CD4-positive, alpha-beta T cell treated with Interleukin-12 subunit alpha and Interleukin-12 subunit beta, for 1 hour (primary cell): ENCODE measurements at regions not wholly inside any gene's neighbourhood (a gene's known extent, or its start where the extent isn't known, plus 50 kb on each side); places are given as distances from the start of the nearest gene placed in this dataset.
"Not testable (repeated sequence)": the region's sequence is repeated elsewhere in the genome, so short reads cannot be mapped to it uniquely, and the experiment has no call there.

Experiments
- DNase-seq: peaks from one replicate; pipeline ENCODE4 v3.0.0-alpha.2; 2020

DNA sequence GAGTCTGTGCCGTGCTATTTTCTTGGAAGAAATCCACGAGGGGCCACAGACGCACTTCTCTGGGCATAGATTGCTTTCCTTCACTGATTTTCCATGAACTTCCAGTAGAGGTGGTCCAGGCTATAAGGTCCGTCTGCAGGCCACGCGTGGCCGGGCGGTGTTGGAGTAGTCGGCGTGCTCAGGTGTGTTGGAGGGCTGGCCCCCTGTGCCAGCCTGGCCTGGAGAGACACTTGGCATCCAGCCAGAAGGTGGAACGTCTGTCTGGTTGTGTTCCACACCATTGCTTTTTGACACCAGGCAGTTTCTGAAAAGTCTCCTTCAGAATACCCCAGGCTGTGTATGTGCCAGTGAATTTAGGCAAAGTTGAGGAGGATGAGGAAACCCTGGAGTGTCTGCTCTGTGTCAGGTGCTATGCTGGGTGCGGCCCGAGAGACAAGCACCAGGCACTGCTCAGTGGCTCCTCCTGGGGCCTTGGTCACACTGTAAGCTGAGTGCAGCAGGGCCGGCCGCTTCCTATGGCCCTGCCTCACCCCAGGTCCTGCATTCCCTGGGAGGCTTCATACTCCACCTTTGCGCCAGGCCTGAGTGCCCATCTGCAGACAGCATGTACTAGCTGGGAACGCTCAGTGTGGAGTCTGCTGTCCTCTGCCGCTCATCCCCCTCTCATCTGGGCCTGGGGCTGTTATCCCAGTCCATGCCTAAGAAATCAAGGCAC lies 52.1 kb upstream of the TAMM41 start:
- no peak for DNase-seq

DNA sequence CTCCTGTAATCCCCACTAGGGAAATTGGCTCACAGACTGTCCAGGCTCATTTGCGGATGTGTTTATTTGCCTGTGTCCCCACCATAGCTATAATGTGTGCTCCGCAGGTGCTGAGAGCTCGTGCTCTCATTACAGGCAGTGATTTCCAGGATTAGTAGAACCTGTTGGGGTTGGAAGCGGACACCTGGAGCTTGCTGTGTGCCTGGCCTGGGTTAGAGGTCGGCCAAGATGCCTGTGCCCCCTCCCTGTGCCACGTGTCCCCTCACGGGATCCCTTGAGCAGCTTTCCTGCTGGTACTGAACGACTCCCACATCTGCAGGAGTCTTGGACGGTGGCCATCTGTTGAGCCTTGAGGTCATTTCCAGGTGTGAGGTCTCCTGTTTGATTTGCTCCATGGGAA lies 52.7 kb upstream of the TAMM41 start:
- DNase-seq: not testable (repeated sequence)

GRCh38 chr3:11899826-11900225 lies 53.1 kb upstream of the TAMM41 start:
- no peak for DNase-seq

GRCh38 chr3:11900824-11901223 lies 54.1 kb upstream of the TAMM41 start:
- DNase-seq: no peak

- no peak for DNase-seq
Observed at GRCh38 chr3:11901286-11901875, 54.7 kb upstream of the TAMM41 start.

- DNase-seq: no peak
Observed at GRCh38 chr3:11903047-11903446, 56.4 kb upstream of the TAMM41 start.

GRCh38 chr3:11903447-11903846 lies 56.8 kb upstream of the TAMM41 start:
- no peak for DNase-seq

DNA sequence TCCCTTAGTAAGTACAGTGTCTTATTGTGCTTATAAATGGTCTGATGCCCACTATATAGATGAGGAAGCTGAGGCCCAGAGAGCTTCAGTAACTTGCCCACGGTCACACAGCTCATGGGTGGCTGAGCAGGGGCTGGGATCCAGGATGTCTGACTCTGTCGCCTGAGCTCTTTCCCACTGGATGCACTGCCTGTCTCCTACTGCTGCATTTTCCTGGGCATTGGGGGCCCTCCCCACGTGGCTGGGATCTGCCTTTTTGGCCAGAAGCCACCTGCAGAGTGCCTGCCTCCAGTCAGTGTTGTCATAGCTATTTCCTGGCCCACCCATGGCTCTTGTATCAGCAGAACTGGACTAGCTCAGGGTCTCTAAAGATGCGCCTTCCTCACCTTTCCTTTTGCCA lies 57.5 kb upstream of the TAMM41 start:
- no peak for DNase-seq

DNA sequence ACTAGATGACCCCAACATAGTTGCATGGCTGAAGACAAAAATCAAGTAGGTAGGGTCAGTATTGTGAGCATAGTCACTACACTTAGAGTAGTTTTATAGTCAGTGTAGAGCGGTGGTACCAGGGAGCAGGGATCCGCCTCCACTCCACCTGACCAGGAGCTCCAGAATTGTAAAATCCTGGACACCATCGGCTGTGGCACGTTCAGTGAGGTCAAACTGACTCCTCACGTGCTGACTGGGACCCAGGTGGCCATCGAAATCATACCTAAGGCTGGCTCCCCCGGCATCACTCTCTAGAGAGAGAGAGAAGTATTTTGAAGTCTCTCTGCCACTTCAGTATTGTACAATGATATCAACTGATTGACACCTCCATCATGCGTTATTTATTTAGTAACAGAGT lies 59.7 kb upstream of the TAMM41 start:
- DNase-seq: no peak

DNA sequence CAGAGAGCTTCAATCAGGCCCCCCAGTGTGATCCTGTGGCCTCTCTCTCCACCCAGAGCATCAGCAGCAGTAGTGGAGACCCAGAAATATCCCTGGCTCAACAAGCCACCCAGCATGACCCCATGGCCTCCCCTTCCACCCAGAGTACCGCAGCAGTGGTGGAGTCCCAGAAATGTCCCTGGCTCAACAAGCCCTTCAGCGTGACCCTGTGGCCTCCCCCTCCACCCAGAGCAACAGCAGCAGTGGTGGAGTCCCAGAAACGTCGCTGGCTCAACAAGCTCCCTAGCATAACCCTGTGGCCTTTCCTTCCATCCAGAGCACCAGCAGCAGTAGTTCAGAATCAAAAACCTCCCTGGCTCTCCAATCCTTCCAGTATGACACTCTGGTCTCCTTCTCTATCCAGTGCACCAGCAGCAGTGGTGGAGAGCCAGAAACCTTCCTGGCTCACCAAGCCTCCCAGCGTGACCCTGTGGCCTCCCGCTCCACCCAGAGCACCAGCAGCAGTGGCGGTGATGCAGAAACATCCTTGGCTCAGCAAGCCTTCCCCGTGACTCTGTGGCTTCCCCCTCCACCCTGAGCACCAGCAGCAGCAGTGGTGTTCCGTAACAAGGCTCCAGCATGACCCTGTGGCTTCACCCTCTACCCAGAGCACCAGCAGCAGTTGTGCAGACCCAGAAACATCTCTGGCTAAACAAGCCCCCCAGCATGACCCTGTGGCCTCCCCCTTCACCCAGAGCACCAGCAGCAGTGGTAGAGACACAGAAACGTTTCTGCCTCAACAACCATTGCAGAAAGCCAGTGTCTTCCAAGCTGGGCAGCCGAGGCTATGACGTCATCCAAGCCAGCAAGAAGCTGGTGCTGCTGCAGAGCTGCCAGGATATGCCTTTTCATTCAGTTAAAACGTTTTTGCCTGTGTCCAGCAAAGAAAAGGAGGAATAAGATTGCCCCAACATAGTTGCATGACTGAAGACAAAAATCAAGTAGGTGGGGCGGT lies 61.3 kb upstream of the TAMM41 start:
- DNase-seq: no peak

- DNase-seq: peak; percentile 23
Observed at GRCh38 chr3:11908981-11909698, 62.5 kb upstream of the TAMM41 start.

DNA sequence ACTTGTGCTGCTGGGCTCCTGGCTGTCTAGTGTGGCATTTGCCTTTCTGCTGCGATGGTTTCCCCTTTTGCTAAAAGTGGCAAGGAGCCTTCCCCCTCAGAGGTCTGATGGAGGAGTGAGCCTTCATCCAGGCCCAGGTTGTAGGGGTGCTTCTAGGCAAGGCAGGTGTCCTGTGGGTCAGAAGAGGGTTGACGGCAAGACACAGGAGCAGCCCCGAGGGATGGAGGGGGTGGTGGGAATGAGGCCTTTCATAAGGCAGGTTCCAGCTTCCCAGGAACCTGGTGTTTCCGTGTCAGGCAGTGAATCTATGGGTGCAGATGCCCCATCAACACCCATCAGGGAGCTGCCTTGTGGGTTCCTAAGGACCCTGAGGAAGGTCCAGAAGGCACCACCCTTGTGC lies 63.0 kb upstream of the TAMM41 start:
- no peak for DNase-seq

- not testable (repeated sequence) for DNase-seq
Observed at GRCh38 chr3:11910216-11910930, 63.7 kb upstream of the TAMM41 start.

DNA sequence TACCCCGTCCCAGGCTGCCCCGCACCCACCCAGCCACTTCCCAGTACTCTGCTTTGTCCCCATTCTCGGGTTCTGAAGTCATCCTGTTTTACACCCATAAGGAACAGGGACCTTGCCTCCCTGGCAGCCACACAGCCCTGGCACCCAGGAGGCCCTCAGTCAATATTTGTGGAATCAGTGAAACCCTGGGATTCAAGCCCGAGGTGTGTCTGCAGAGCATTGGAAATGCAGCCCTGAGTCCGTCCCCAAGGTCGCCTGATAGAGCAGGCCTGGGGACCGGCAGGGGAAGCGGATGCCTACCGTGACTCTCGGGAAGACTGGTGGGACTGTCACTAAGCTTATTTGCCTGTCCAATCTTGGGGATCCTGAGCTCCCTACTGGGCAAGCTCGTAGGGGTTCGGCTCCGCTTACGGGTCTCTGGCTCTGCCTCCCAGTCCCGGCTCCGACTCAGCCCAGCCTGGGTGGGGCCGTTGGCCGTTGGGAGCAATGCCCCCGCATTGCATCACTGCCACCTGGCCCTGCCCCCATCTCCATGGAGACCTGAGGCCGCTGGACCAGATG lies 64.4 kb upstream of the TAMM41 start:
- DNase-seq: no peak

GRCh38 chr3:11911887-11912286 lies 65.2 kb upstream of the TAMM41 start:
- not testable (repeated sequence) for DNase-seq

GRCh38 chr3:11913316-11913715 lies 66.6 kb upstream of the TAMM41 start:
- DNase-seq: no peak

DNA sequence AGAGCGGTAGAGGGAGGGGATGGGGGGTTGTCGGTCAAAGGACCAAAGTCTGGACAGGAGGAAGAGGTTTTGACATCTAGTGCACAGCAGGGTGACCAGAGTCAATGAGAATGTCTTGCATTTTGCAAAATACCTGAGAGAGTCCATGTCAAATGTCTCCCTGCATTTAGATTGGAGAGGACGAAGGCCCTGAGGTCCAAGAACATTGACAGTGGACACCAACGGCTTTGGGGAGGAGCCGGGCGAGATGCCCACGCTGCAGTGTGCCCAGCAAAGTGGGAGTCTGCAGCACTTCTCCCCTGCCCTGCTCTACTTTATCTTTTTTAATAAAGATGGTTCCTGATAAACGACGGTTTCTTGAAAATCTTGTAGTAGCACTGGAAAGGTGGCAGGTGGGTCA lies 67.4 kb upstream of the TAMM41 start:
- no peak for DNase-seq

DNA sequence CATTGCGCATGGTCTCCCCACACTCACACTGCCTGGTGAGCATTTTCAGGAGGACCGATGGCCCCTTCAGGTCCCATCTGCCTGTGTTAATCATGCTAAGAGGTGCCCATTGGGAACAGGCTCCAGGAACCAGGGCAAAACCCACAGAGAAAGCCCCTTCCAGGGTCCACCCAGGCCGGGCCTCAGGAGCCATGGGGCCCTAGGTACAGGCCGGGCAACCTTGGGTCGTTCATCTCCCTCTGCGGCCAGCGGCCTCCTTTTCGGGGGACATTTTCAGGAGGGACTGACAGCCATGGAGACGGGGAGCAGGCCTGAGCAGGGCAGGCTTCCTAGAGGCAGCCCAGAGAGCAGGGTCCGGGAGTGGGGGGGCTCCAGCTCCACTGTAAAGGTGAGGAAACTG lies 68.0 kb upstream of the TAMM41 start:
- DNase-seq: no peak

- no peak for DNase-seq
Observed at GRCh38 chr3:11915621-11916424, 69.1 kb upstream of the TAMM41 start.

GRCh38 chr3:11916425-11916762 lies 69.7 kb upstream of the TAMM41 start:
- DNase-seq: not testable (repeated sequence)

DNA sequence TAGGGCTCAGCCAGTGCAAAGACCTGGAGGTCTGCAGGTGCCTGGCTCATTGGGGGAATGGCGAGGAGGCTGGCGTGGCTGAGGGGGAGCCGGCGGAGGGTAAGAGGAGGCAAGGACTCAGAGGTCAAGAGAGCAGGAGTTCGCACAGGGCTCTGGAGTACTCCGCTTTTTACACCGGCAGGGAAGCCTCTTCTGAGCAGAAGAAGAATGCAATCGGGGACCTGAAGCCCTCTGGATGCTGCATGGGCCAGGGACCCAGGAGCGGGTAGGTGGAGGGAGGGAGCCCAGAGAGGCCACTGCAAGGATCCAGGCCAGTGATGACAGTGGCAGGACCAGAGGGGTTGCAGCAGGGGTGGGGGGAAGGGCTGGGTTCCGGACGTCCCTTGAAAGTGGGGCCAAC lies 70.4 kb upstream of the TAMM41 start:
- no peak for DNase-seq
